HEK293 (cell line): ENCODE measurements at regions not wholly inside any gene's neighbourhood (a gene's known extent, or its start where the extent isn't known, plus 50 kb on each side); places are given as distances from the start of the nearest gene placed in this dataset.

Experiments used
- ZNF114 ChIP-seq: fragments of 450-650 bp; formaldehyde crosslinking; IDR thresholded peaks from 2 replicates; pipeline ENCODE4 v1.5.0; 2017; ENCODE audit warnings: missing biosample characterization, missing genetic modification characterization
- ZNF274 ChIP-seq, 2 experiments: fragments of 200-500 bp in 1 of 2; fragments of 450-650 bp in 1 of 2; sonication (Bioruptor generic) in 1 of 2; formaldehyde crosslinking in 1 of 2; IDR thresholded peaks; 2 replicates each; pipeline versions ENCODE4 v1.5.1 to v1.6.1; 2014 to 2016; ENCODE audit warnings: borderline replicate concordance in 1 of 2, inconsistent platforms in 1 of 2, low read length in 1 of 2, missing biosample characterization in 1 of 2, missing genetic modification characterization in 1 of 2
- ZNF426 ChIP-seq: fragments of 450-650 bp; formaldehyde crosslinking; IDR thresholded peaks from 2 replicates; pipeline ENCODE4 v1.5.1; 2017; ENCODE audit warnings: missing biosample characterization, missing genetic modification characterization, mild to moderate bottlenecking, inconsistent platforms, moderate library complexity
- TF ChIP-seq, protein P1 (sequence below): fragments of 450-650 bp; formaldehyde crosslinking; IDR thresholded peaks from 2 replicates; pipeline ENCODE4 v1.5.1; 2016; ENCODE audit warnings: missing biosample characterization, missing genetic modification characterization
- TF ChIP-seq, protein P2 (sequence below): fragments of 450-650 bp; formaldehyde crosslinking; IDR thresholded peaks from 2 replicates; pipeline ENCODE4 v1.5.1; 2016; ENCODE audit warnings: missing biosample characterization, missing genetic modification characterization

DNA sequence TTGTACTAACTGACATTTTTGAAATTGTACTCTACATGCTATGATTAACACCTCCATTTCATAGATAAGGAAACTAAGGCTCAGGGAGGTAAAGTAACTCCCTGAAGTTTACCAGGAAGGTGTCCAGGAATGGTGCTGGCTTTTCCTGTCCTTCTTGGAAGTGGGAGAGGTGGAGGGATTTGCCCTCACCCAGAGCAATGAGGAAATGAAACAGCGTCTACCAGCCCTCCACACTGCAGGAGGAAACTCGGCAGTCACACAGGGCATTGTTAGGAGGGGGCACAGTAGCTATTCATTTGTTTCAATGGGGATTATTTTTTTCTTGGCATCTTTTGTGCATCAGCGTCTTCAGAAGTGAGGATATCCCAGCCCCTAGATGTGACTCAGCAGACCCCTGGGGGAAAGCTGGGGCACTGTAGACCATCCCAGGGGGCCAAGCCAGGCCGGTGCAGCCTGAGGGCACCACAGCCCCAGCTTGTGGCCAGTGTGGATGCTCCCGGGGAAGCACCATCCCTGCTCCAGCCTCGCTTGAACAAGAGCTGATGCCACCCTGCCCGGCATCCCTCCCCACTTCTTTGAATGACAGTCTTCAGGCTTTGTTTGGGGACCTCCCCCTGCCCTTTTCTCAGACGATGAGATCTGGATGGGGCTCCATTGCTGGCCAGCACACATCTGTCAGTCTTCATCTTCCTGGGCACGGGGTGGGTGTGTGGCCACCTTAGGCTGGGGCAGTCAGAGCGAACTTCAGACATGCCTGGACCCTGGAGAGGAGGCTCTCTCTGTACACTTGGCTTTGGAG, 224.4 kb upstream of the PMEPA1 start:
- TF ChIP-seq, protein P1, sequence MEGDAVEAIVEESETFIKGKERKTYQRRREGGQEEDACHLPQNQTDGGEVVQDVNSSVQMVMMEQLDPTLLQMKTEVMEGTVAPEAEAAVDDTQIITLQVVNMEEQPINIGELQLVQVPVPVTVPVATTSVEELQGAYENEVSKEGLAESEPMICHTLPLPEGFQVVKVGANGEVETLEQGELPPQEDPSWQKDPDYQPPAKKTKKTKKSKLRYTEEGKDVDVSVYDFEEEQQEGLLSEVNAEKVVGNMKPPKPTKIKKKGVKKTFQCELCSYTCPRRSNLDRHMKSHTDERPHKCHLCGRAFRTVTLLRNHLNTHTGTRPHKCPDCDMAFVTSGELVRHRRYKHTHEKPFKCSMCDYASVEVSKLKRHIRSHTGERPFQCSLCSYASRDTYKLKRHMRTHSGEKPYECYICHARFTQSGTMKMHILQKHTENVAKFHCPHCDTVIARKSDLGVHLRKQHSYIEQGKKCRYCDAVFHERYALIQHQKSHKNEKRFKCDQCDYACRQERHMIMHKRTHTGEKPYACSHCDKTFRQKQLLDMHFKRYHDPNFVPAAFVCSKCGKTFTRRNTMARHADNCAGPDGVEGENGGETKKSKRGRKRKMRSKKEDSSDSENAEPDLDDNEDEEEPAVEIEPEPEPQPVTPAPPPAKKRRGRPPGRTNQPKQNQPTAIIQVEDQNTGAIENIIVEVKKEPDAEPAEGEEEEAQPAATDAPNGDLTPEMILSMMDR (tag by site-specific recombination) = no peak
- TF ChIP-seq, protein P2, sequence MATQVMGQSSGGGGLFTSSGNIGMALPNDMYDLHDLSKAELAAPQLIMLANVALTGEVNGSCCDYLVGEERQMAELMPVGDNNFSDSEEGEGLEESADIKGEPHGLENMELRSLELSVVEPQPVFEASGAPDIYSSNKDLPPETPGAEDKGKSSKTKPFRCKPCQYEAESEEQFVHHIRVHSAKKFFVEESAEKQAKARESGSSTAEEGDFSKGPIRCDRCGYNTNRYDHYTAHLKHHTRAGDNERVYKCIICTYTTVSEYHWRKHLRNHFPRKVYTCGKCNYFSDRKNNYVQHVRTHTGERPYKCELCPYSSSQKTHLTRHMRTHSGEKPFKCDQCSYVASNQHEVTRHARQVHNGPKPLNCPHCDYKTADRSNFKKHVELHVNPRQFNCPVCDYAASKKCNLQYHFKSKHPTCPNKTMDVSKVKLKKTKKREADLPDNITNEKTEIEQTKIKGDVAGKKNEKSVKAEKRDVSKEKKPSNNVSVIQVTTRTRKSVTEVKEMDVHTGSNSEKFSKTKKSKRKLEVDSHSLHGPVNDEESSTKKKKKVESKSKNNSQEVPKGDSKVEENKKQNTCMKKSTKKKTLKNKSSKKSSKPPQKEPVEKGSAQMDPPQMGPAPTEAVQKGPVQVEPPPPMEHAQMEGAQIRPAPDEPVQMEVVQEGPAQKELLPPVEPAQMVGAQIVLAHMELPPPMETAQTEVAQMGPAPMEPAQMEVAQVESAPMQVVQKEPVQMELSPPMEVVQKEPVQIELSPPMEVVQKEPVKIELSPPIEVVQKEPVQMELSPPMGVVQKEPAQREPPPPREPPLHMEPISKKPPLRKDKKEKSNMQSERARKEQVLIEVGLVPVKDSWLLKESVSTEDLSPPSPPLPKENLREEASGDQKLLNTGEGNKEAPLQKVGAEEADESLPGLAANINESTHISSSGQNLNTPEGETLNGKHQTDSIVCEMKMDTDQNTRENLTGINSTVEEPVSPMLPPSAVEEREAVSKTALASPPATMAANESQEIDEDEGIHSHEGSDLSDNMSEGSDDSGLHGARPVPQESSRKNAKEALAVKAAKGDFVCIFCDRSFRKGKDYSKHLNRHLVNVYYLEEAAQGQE (tag by site-specific recombination) = no peak
- TF ChIP-seq ZNF114 (tag by site-specific recombination) (no peak), ZNF426 (tag by site-specific recombination) (no peak), ZNF274 (IDR thresholded peaks at IDR 0.05; ENCODE audit: low read length) (no peak), ZNF274 (tag by site-specific recombination; IDR thresholded peaks at IDR 0.05; ENCODE audit: borderline replicate concordance) (no peak)
